Suppressor macrophage treated with lipopolysaccharide for 1 hour (primary cell): ENCODE measurements at regions not wholly inside any gene's neighbourhood (a gene's known extent, or its start where the extent isn't known, plus 50 kb on each side); places are given as distances from the start of the nearest gene placed in this dataset.
A peak's percentile ranks its signal among the peaks of the same experiment; 100 is the strongest.

Experiments
- DNase-seq, 3 donors: peaks; one replicate each; pipeline ENCODE4 v3.0.0-alpha.2; 2020 to 2022

GRCh38 chr20:47406849-47407682 lies 50.6 kb upstream of the ZMYND8 start:
- DNase-seq, result no peak

- no peak for DNase-seq
These were observed 54.7 kb upstream of the ZMYND8 start for GRCh38 chr20:47411161-47411560.

GRCh38 chr20:47412083-47412482 lies 55.6 kb upstream of the ZMYND8 start:
- no peak for DNase-seq

- no peak for DNase-seq
These were observed 56.7 kb upstream of the ZMYND8 start for GRCh38 chr20:47413189-47413588.

GRCh38 chr20:47417245-47418068 lies 61.0 kb upstream of the ZMYND8 start:
- DNase-seq, result no peak

GRCh38 chr20:47418069-47418757 lies 61.7 kb upstream of the ZMYND8 start:
- DNase-seq, result no peak

- DNase-seq, result no peak
These were observed 63.5 kb upstream of the ZMYND8 start for GRCh38 chr20:47419953-47420514.

GRCh38 chr20:47421076-47421475 lies 64.6 kb upstream of the ZMYND8 start:
- DNase-seq, result peak; percentile 33 to 37 (median 36)

- no peak for DNase-seq
These were observed 67.1 kb upstream of the ZMYND8 start for GRCh38 chr20:47423586-47423985.

GRCh38 chr20:47427067-47427466 lies 70.6 kb upstream of the ZMYND8 start:
- DNase-seq, result no peak

GRCh38 chr20:47427746-47428145 lies 71.2 kb upstream of the ZMYND8 start:
- DNase-seq, result no peak

GRCh38 chr20:47428164-47428563 lies 71.7 kb upstream of the ZMYND8 start:
- DNase-seq, result peak in 1 of 3 donors; percentile 21

GRCh38 chr20:47428851-47429336 lies 72.4 kb upstream of the ZMYND8 start:
- DNase-seq, result no peak

GRCh38 chr20:47429409-47429808 lies 72.3 kb upstream of the NCOA3 start:
- no peak for DNase-seq

GRCh38 chr20:47430862-47431588 lies 70.7 kb upstream of the NCOA3 start:
- no peak for DNase-seq

GRCh38 chr20:47432834-47433210 lies 68.9 kb upstream of the NCOA3 start:
- DNase-seq, result peak in 2 of 3 donors; percentile 23 to 44

- peak in 1 of 3 donors; percentile 29 for DNase-seq
These were observed 67.4 kb upstream of the NCOA3 start for GRCh38 chr20:47434128-47434779.

- DNase-seq, result peak in 2 of 3 donors; percentile 33 to 35
These were observed 63.0 kb upstream of the NCOA3 start for GRCh38 chr20:47438464-47439381.

- no peak for DNase-seq
These were observed 60.6 kb upstream of the NCOA3 start for GRCh38 chr20:47440857-47441773.
